ENCODE measurements at regions not wholly inside any gene's neighbourhood (a gene's known extent, or its start where the extent isn't known, plus 50 kb on each side); places are given as distances from the start of the nearest gene placed in this dataset.

- Mint-ChIP-seq H3K4me1 (ENCODE audit: low read depth) (no peaks in the 10 kb centered on the region), H3K27me3 (no peaks in the 10 kb centered on the region), H3K36me3 (ENCODE audit: insufficient read depth) (no peaks in the 10 kb centered on the region), H3K4me3 (ENCODE audit: low read depth) (no peak overlapping the region), H3K9me3 (ENCODE audit: low read depth) (no peaks in the 10 kb centered on the region), H3K27ac (peak overlapping the region; percentile 41)
- no peak for DNase-seq (ENCODE audit: low spot score, unreplicated experiment)
- TF ChIP-seq CTCF (IDR thresholded peaks at IDR 0.05; ENCODE audit: unreplicated experiment): no peak
Measured at GRCh38 chr2:108067820-108068405, 81.6 kb downstream of the SLC5A7 start.

DNA sequence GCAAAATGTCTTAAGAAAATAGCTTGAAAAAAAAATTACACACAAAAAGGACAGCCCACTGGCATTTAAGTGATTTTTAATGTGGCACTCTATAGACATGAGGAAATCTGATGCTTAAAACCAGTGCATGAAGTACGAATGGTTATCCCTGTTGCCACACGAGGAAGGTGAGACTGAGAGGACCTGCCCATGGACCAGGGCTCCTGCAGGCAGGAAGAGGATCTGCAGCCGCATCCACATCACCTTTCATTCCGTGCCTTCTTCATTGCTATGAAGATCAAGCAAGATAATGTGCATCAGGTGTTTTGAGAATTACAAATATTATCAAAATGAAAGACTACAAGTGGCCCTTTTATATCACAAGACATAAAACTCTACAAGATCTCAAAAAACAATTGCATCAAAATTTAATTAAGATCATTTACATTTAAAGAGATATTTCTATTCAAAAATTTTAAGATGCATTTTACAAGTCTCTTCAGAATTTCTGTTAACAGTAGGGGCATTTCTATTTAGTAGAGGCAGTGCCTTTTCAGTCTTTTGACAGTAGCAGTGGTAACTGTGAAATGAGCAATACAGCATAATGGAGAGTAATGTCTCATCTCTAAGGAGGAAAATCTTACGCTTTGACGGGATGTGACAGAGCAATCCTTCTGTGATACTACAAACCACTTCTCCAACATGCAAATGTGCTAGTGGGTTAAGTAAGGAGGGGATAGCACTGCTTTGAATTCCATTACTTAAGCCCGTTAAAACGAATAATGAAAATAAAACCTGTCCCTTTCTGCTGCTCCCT lies 83.4 kb downstream of the SLC5A7 start:
- Mint-ChIP-seq H3K4me3 (ENCODE audit: low read depth) (no peak overlapping the region), H3K36me3 (ENCODE audit: insufficient read depth) (no peaks in the 10 kb centered on the region), H3K27me3 (no peaks in the 10 kb centered on the region), H3K4me1 (ENCODE audit: low read depth) (no peaks in the 10 kb centered on the region), H3K9me3 (ENCODE audit: low read depth) (no peaks in the 10 kb centered on the region), H3K27ac (no peak overlapping the region)
- peak; percentile 44 for TF ChIP-seq CTCF (IDR thresholded peaks at IDR 0.05; ENCODE audit: unreplicated experiment)
- DNase-seq (ENCODE audit: low spot score, unreplicated experiment): no peak

- H3K27me3 Mint-ChIP-seq: no peaks in the 10 kb centered on the region
- no peak overlapping the region for H3K27ac Mint-ChIP-seq
- no peaks in the 10 kb centered on the region for H3K9me3 Mint-ChIP-seq (ENCODE audit: low read depth)
- H3K4me1 Mint-ChIP-seq (ENCODE audit: low read depth): no peaks in the 10 kb centered on the region
- H3K4me3 Mint-ChIP-seq (ENCODE audit: low read depth): no peak overlapping the region
- no peak for TF ChIP-seq CTCF (IDR thresholded peaks at IDR 0.05; ENCODE audit: unreplicated experiment)
- no peaks in the 10 kb centered on the region for H3K36me3 Mint-ChIP-seq (ENCODE audit: insufficient read depth)
- DNase-seq (ENCODE audit: low spot score, unreplicated experiment): no peak
Measured at GRCh38 chr2:108073415-108074072, 87.2 kb downstream of the SLC5A7 start.

DNA sequence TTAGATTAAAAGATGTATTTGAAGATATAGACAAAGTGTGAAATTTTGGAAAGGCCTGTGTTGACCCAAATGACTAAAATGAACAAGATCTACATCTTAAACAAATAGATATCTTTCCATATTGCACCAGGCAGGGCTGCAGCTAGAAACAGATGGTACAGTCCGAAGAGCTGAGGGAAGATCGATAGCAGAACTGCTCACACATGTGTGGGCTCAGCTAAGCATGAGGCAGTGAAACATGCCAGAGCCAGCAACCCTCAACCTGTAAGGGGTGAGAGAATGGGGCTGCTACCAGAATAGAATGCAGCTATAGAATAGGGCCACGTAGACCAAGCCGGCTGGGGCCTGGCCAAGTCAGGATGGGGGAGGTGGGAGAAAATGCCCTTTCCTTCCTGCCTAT lies 87.8 kb downstream of the SLC5A7 start:
- no peak overlapping the region for H3K27ac Mint-ChIP-seq
- no peak overlapping the region for H3K4me3 Mint-ChIP-seq (ENCODE audit: low read depth)
- H3K36me3 Mint-ChIP-seq (ENCODE audit: insufficient read depth): no peaks in the 10 kb centered on the region
- TF ChIP-seq CTCF (IDR thresholded peaks at IDR 0.05; ENCODE audit: unreplicated experiment): no peak
- no peaks in the 10 kb centered on the region for H3K27me3 Mint-ChIP-seq
- no peaks in the 10 kb centered on the region for H3K9me3 Mint-ChIP-seq (ENCODE audit: low read depth)
- no peak for DNase-seq (ENCODE audit: low spot score, unreplicated experiment)
- H3K4me1 Mint-ChIP-seq (ENCODE audit: low read depth): no peaks in the 10 kb centered on the region

DNA sequence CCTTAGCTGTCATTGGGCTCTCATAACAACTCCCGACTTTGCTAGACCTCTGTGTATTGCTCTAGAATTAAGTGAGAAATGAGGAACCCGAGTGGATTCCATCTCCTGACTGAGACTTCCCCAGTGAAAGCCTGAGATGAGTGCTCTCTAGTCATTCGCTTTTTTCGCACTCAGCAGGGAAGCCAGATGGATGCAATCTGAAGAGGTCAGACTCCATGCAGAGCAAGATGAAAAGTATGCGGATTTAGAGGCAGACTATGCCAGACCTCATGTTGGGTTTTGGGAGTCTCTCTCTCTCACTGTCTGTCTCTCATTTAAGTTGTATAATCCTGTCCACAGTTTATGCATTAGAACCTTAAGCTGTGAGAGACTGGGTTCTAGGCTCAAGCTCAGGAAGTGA lies 88.6 kb downstream of the SLC5A7 start:
- DNase-seq (ENCODE audit: low spot score, unreplicated experiment): no peak
- Mint-ChIP-seq H3K27me3 (no peaks in the 10 kb centered on the region), H3K36me3 (ENCODE audit: insufficient read depth) (no peaks in the 10 kb centered on the region), H3K27ac (no peak overlapping the region), H3K4me3 (ENCODE audit: low read depth) (no peak overlapping the region), H3K9me3 (ENCODE audit: low read depth) (no peaks in the 10 kb centered on the region), H3K4me1 (ENCODE audit: low read depth) (peaks cover 6% of the 10 kb centered on the region)
- no peak for TF ChIP-seq CTCF (IDR thresholded peaks at IDR 0.05; ENCODE audit: unreplicated experiment)
